HUES48 (cell line): ENCODE measurements at regions not wholly inside any gene's neighbourhood (a gene's known extent, or its start where the extent isn't known, plus 50 kb on each side); places are given as distances from the start of the nearest gene placed in this dataset.

Experiments used
- H3K27ac ChIP-seq: one replicate; pipeline ENCODE4 v1.7.0; 2013; ENCODE audit warnings: low read depth, low read length, inconsistent platforms
- H3K27me3 ChIP-seq: 2 replicates; pipeline ENCODE4 v1.6.1; 2013; ENCODE audit warnings: mild to moderate bottlenecking, low read length; ENCODE audit not compliant: control insufficient read depth, insufficient read depth
- H3K36me3 ChIP-seq: 2 replicates; pipeline ENCODE4 v1.6.1; 2013; ENCODE audit warnings: low read length; ENCODE audit not compliant: control insufficient read depth, insufficient read depth
- H3K4me1 ChIP-seq: 2 replicates; pipeline ENCODE4 v1.6.1; 2013; ENCODE audit warnings: mild to moderate bottlenecking, low read length; ENCODE audit not compliant: control insufficient read depth, insufficient read depth
- H3K4me3 ChIP-seq: 2 replicates; pipeline ENCODE4 v1.5.1; 2013; ENCODE audit warnings: mild to moderate bottlenecking, low read depth, low read length
- H3K9ac ChIP-seq: 2 replicates; pipeline ENCODE4 v1.6.1; 2013; ENCODE audit warnings: mild to moderate bottlenecking, low read depth, low read length, moderate library complexity
- H3K9me3 ChIP-seq: 2 replicates; pipeline ENCODE4 v1.6.1; 2013; ENCODE audit warnings: low read length; ENCODE audit not compliant: control insufficient read depth, insufficient read depth

- Histone ChIP-seq H3K27ac (no peak overlapping the region), H3K4me1 (peaks cover 13% of the 10 kb centered on the region; the same call in 1 of the 2 replicates), H3K4me3 (no peak overlapping the region), H3K36me3 (no peaks in the 10 kb centered on the region), H3K27me3 (no peaks in the 10 kb centered on the region), H3K9ac (no peak overlapping the region), H3K9me3 (no peaks in the 10 kb centered on the region)
Observed at GRCh38 chr10:33722067-33722466, 387.6 kb upstream of the NRP1 start.

- H3K9ac ChIP-seq = no peak overlapping the region
- no peak overlapping the region for H3K27ac ChIP-seq
- no peaks in the 10 kb centered on the region for H3K9me3 ChIP-seq
- H3K4me3 ChIP-seq = no peak overlapping the region
- H3K4me1 ChIP-seq = peaks cover 13% of the 10 kb centered on the region; the same call in 1 of the 2 replicates
- H3K27me3 ChIP-seq = no peaks in the 10 kb centered on the region
- H3K36me3 ChIP-seq = no peaks in the 10 kb centered on the region
Observed at GRCh38 chr10:33721509-33721908, 387.0 kb upstream of the NRP1 start.

GRCh38 chr10:33720161-33720560 is 385.7 kb upstream of the NRP1 start:
- Histone ChIP-seq H3K9ac (no peak overlapping the region), H3K27me3 (no peaks in the 10 kb centered on the region), H3K27ac (no peak overlapping the region), H3K9me3 (no peaks in the 10 kb centered on the region), H3K4me3 (no peak overlapping the region), H3K4me1 (peaks cover 13% of the 10 kb centered on the region; the same call in 1 of the 2 replicates), H3K36me3 (no peaks in the 10 kb centered on the region)

DNA sequence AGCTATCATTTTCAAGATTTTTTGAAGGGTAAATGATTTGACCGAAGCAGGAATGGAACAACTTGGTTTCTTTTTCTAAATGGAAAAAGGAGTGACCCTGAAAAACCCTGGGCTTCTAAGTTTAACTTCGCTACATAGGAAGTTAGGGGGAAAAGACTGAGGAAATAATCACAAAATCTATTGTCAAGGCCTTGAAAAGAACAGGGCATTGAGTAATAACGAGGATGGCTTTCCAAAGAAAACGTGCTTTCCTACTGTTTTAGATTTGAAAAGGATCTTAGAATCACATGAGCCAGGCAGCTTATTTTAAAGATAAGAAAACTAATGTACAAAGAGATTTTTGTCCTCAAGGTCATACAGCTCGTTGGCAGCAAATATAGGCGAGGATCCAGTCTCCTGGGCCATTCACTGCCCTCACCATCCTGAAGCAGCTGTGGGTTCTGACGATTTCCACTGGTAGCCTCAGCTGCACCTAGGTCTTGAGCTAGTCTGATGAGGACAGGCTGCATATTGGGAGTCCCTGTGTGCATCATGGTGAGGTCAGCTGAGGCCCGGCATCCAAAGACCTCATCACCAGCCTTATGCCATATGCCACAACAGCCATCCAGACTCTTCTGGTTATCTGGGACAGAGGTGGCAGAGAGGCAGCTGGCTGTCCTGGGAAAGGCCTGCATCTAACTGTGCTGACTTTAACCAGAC is 384.7 kb upstream of the NRP1 start:
- Histone ChIP-seq H3K36me3 (no peaks in the 10 kb centered on the region), H3K9ac (no peak overlapping the region), H3K4me3 (no peak overlapping the region), H3K27me3 (no peaks in the 10 kb centered on the region), H3K9me3 (no peaks in the 10 kb centered on the region), H3K27ac (no peak overlapping the region), H3K4me1 (peaks cover 13% of the 10 kb centered on the region; the same call in 1 of the 2 replicates)

- H3K4me3 ChIP-seq = no peak overlapping the region
- no peak overlapping the region for H3K27ac ChIP-seq
- H3K9me3 ChIP-seq = no peaks in the 10 kb centered on the region
- H3K36me3 ChIP-seq = no peaks in the 10 kb centered on the region
- no peak overlapping the region for H3K9ac ChIP-seq
- H3K27me3 ChIP-seq = no peaks in the 10 kb centered on the region
- H3K4me1 ChIP-seq = peaks cover 3% of the 10 kb centered on the region; the same call in 1 of the 2 replicates
Observed at GRCh38 chr10:33716501-33717267, 382.2 kb upstream of the NRP1 start.

- Histone ChIP-seq H3K27ac (no peak overlapping the region), H3K4me1 (no peaks in the 10 kb centered on the region), H3K9me3 (no peaks in the 10 kb centered on the region), H3K9ac (no peak overlapping the region), H3K4me3 (no peak overlapping the region), H3K36me3 (no peaks in the 10 kb centered on the region), H3K27me3 (no peaks in the 10 kb centered on the region)
Observed at GRCh38 chr10:33715303-33715975, 381.0 kb upstream of the NRP1 start.

GRCh38 chr10:33712825-33713224 is 378.4 kb upstream of the NRP1 start:
- Histone ChIP-seq H3K4me1 (no peaks in the 10 kb centered on the region), H3K27me3 (no peaks in the 10 kb centered on the region), H3K9ac (no peak overlapping the region), H3K36me3 (no peaks in the 10 kb centered on the region), H3K27ac (no peak overlapping the region), H3K9me3 (no peaks in the 10 kb centered on the region), H3K4me3 (no peak overlapping the region)

GRCh38 chr10:33710006-33710405 is 375.5 kb upstream of the NRP1 start:
- Histone ChIP-seq H3K4me3 (no peak overlapping the region), H3K27ac (no peak overlapping the region), H3K36me3 (no peaks in the 10 kb centered on the region), H3K9ac (no peak overlapping the region), H3K9me3 (no peaks in the 10 kb centered on the region), H3K27me3 (no peaks in the 10 kb centered on the region), H3K4me1 (no peaks in the 10 kb centered on the region)

DNA sequence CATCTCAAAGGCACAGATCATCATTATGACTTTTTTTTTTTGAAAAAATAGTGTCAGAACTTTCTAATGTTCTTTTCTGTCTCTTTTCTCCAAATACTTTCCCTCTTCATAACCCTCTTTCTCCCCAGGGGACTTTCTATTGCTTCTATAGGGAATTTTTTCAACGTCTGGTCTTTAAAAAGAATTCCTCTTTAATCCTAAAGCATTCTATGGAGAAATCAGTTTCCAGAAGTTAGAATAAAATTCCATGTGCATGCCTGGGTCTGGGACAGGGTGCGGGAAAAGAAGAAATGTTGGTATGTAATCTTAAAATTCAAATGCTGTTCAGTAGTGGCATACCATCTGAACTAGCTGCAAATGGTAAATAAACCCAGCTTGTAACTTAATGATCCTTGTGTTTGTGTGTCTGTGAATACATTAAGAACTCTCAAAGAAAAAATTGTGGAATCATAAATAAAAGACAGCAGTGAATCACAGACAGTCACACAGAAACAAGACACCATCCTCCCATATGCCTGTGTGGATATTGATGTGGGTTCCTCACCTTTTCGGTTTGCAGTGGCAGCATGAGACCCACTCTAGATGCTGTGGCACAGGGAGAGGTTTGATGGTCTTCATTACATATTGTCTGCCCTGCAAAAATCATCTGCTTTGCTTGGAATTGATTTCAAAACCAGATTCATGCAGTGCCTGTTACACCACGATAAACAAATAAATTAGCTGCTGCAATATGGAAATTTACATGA is 374.7 kb upstream of the NRP1 start:
- Histone ChIP-seq H3K4me3 (no peak overlapping the region), H3K9me3 (no peaks in the 10 kb centered on the region), H3K36me3 (no peaks in the 10 kb centered on the region), H3K4me1 (0 out of 2 replicates have a peak, but pooled peaks cover under 1% of the 10 kb centered on the region), H3K27ac (no peak overlapping the region), H3K27me3 (no peaks in the 10 kb centered on the region), H3K9ac (no peak overlapping the region)

DNA sequence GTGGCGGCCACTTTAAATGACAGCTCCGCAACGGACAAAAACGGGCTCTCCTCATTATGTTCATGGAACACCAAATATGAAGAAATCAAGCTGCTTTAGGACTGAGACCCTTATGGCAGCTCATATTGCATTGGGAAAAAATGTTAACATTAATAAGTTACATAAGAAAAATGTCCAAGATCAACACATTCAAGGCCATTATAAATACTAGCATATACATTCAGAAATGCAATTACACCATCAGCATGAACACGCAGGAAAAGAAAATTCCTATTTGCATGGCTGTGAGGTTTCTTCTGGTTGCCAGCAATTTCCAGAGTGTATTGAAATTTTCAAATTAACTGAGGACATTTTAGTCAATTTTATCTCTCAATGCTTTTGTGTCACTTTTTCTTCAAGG is 374.1 kb upstream of the NRP1 start:
- no peaks in the 10 kb centered on the region for H3K9me3 ChIP-seq
- H3K4me3 ChIP-seq = no peak overlapping the region
- no peak overlapping the region for H3K27ac ChIP-seq
- peaks cover 7% of the 10 kb centered on the region; the same call in 1 of the 2 replicates for H3K4me1 ChIP-seq
- no peak overlapping the region for H3K9ac ChIP-seq
- H3K36me3 ChIP-seq = no peaks in the 10 kb centered on the region
- no peaks in the 10 kb centered on the region for H3K27me3 ChIP-seq
